Mesenteric fat pad (tissue), 1 donor: ENCODE measurements at regions not wholly inside any gene's neighbourhood (a gene's known extent, or its start where the extent isn't known, plus 50 kb on each side); places are given as distances from the start of the nearest gene placed in this dataset.

Source experiments
- DNase-seq: peaks from one replicate; pipeline ENCODE4 v3.0.0-alpha.2; 2020; ENCODE audit warnings: low spot score
- donor health status: DM: yes; HTN: yes; CAD: no.

GRCh38 chr4:125682730-125683129, 368.0 kb downstream of the FAT4 start:
- no peak for DNase-seq

GRCh38 chr4:125688841-125689240, 374.1 kb downstream of the FAT4 start:
- no peak for DNase-seq

- DNase-seq: no peak
Measured at GRCh38 chr4:125689805-125690204, 375.1 kb downstream of the FAT4 start.

- DNase-seq: no peak
Measured at GRCh38 chr4:125693228-125693627, 378.5 kb downstream of the FAT4 start.

GRCh38 chr4:125702406-125702805, 387.7 kb downstream of the FAT4 start:
- DNase-seq: no peak

GRCh38 chr4:125703443-125703842, 388.7 kb downstream of the FAT4 start:
- DNase-seq: no peak

- DNase-seq: no peak
Measured at GRCh38 chr4:125704726-125705125, 390.0 kb downstream of the FAT4 start.

- DNase-seq: no peak
Measured at GRCh38 chr4:125705681-125706080, 390.9 kb downstream of the FAT4 start.

- DNase-seq: no peak
Measured at GRCh38 chr4:125707397-125707796, 392.6 kb downstream of the FAT4 start.

GRCh38 chr4:125710766-125711165, 396.0 kb downstream of the FAT4 start:
- DNase-seq: no peak

- DNase-seq: no peak
Measured at GRCh38 chr4:125714049-125714448, 399.3 kb downstream of the FAT4 start.

- no peak for DNase-seq
Measured at GRCh38 chr4:125714845-125715244, 400.1 kb downstream of the FAT4 start.

GRCh38 chr4:125719987-125720386, 405.2 kb downstream of the FAT4 start:
- no peak for DNase-seq

GRCh38 chr4:125722009-125722408, 407.3 kb downstream of the FAT4 start:
- DNase-seq: no peak

- DNase-seq: no peak
Measured at GRCh38 chr4:125725957-125726525, 411.3 kb downstream of the FAT4 start.

GRCh38 chr4:125727931-125728330, 413.2 kb downstream of the FAT4 start:
- no peak for DNase-seq

- no peak for DNase-seq
Measured at GRCh38 chr4:125728568-125728967, 413.8 kb downstream of the FAT4 start.

GRCh38 chr4:125729171-125729570, 414.4 kb downstream of the FAT4 start:
- DNase-seq: no peak

GRCh38 chr4:125732632-125733031, 417.9 kb downstream of the FAT4 start:
- no peak for DNase-seq

GRCh38 chr4:125734504-125734903, 419.7 kb downstream of the FAT4 start:
- no peak for DNase-seq

GRCh38 chr4:125735102-125735501, 420.3 kb downstream of the FAT4 start:
- no peak for DNase-seq

GRCh38 chr4:125736057-125736456, 421.3 kb downstream of the FAT4 start:
- no peak for DNase-seq

GRCh38 chr4:125739760-125740159, 425.0 kb downstream of the FAT4 start:
- DNase-seq: no peak
